Left lung (tissue), 4 donors: ENCODE measurements at regions not wholly inside any gene's neighbourhood (a gene's known extent, or its start where the extent isn't known, plus 50 kb on each side); places are given as distances from the start of the nearest gene placed in this dataset.

ENCODE experiments used
- ATAC-seq: fragments of 200-7000 bp; cut with Tn5 transposase; one replicate; pipeline ENCODE4 v1.9.1; 2020; ENCODE audit warnings: moderate library complexity
- DNase-seq, 4 donors: peaks; one replicate each; pipeline ENCODE4 v3.0.0-alpha.2; 2013 to 2020
- H3K27ac ChIP-seq, 2 donors: fragments of 200-600 bp; sonication (generic) in 1 of 2; one replicate each; pipeline versions ENCODE4 v1.5.0 to v1.8.0; 2020 to 2021
- H3K27me3 ChIP-seq, 2 donors: fragments of 200-600 bp; sonication (generic) in 1 of 2; one replicate each; pipeline versions ENCODE4 v1.5.0 to v1.8.0; 2020 to 2021
- H3K36me3 ChIP-seq, 2 donors: fragments of 200-600 bp; sonication (generic) in 1 of 2; one replicate each; pipeline versions ENCODE4 v1.5.0 to v1.8.0; 2020 to 2021
- H3K4me1 ChIP-seq, 2 donors: fragments of 200-600 bp; one replicate each; pipeline ENCODE4 v1.8.0; 2021
- H3K4me3 ChIP-seq, 2 donors: fragments of 200-600 bp; sonication (generic) in 1 of 2; one replicate each; pipeline versions ENCODE4 v1.5.0 to v1.8.0; 2020 to 2021; ENCODE audit warnings: mild to moderate bottlenecking in 1 of 2
- H3K9me3 ChIP-seq, 2 donors: fragments of 200-600 bp; sonication (generic) in 1 of 2; one replicate each; pipeline versions ENCODE4 v1.5.0 to v1.8.0; 2020 to 2021
- intact Hi-C, 2 donors: fragments of 100-400 bp; cut with DNase I; formaldehyde crosslinking; loops; one replicate each; pipeline versions ENCODE4 v1.11.2 to v1.14.2; 2022
- TF ChIP-seq, protein P1 (sequence below), 2 donors: fragments of 200-600 bp; sonication (generic) in 1 of 2; IDR thresholded peaks; one replicate each; pipeline versions ENCODE4 v1.5.0 to v1.8.0; 2021; ENCODE audit warnings: antibody characterized with exemption in 2 of 2
- donor health status: DM: no; HTN: yes; CAD: no.
- donor health status: DM: no; HTN: no; CAD: no.

DNA sequence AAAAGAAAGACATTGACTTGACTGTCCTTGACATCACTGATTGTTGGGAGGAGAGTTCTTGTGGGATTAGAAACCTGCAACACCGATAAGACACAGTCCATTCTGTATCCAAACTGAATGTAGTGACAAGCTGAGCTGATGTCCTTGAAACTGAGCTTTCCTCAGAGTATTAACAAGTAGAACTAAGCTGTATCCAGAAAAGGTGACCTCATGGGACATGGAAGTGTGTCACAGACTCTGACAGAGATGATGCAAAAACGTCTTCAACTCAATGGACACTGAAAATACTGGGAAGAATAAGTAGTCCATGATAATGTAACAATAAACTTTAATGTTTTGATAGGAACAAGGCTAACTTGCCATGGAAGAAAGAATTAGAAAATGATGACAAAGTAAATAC lies 690.1 kb downstream of the CDH18 start:
- TF ChIP-seq, protein P1, sequence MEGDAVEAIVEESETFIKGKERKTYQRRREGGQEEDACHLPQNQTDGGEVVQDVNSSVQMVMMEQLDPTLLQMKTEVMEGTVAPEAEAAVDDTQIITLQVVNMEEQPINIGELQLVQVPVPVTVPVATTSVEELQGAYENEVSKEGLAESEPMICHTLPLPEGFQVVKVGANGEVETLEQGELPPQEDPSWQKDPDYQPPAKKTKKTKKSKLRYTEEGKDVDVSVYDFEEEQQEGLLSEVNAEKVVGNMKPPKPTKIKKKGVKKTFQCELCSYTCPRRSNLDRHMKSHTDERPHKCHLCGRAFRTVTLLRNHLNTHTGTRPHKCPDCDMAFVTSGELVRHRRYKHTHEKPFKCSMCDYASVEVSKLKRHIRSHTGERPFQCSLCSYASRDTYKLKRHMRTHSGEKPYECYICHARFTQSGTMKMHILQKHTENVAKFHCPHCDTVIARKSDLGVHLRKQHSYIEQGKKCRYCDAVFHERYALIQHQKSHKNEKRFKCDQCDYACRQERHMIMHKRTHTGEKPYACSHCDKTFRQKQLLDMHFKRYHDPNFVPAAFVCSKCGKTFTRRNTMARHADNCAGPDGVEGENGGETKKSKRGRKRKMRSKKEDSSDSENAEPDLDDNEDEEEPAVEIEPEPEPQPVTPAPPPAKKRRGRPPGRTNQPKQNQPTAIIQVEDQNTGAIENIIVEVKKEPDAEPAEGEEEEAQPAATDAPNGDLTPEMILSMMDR (IDR thresholded peaks at IDR 0.05): no peak
- Histone ChIP-seq H3K4me1 (no peaks in the 10 kb centered on the region), H3K36me3 (no peaks in the 10 kb centered on the region), H3K4me3 (no peak overlapping the region), H3K27me3 (no peaks in the 10 kb centered on the region), H3K9me3 (peaks cover 0 to 3% of the 10 kb centered on the region in 2 donors), H3K27ac (no peak overlapping the region)
- DNase-seq (no peak), ATAC-seq (no peak)
- intact Hi-C loops: no loop called here

DNA sequence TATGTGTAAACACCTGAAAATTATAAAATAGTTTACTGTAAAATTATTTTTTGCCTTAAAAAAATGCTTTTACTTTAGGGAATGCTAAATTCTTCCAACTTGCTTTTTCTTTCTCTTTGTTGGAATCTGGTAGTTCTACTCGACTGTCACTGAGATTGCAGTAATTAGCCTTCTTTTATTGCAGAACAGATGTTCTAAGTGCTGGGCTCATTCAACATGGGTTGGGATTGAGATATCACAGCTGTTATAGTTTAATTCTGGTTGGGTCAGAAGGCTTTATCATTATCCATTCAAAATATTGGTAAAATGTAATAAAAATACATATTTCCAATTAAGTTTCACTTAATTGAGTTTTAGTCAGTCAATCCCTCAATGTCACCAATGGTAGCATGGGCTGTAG lies 686.7 kb downstream of the CDH18 start:
- peak in 2 of 4 donors; percentile 13 to 25 for DNase-seq
- ATAC-seq: no peak
- intact Hi-C loops: no loop called here

DNA sequence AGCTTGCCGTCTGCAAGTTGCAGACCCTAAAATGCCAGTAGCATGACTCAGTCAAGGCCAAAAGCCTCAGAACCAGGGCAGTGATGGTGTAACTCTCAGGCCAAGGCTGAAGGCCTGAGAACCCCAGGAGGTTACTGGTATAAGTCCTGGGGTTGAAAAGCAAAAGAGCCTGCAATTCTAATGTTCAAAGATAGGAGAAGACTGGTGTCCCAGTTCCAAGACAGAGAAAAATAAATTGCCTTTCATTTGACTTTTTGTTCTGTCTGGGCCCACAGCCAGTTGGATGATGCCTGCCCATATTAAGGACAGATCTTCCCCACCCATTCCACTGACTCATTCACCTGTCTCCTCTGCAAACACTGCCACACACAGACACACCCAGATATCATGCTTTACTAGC lies 673.2 kb downstream of the CDH18 start:
- no peak overlapping the region for H3K27ac ChIP-seq
- H3K27me3 ChIP-seq: no peaks in the 10 kb centered on the region
- DNase-seq: no peak
- intact Hi-C loops: no loop called here
- H3K36me3 ChIP-seq: no peaks in the 10 kb centered on the region
- no peaks in the 10 kb centered on the region for H3K4me1 ChIP-seq
- ATAC-seq: no peak
- TF ChIP-seq, protein P1 (IDR thresholded peaks at IDR 0.05): no peak
- H3K4me3 ChIP-seq: no peak overlapping the region
- H3K9me3 ChIP-seq: peaks cover 0 to 6% of the 10 kb centered on the region in 2 donors

More for the DNA sequence above, 686.7 kb downstream of the CDH18 start:
- TF ChIP-seq, protein P1 (IDR thresholded peaks at IDR 0.05): no peak
- H3K27me3 ChIP-seq: no peaks in the 10 kb centered on the region
- H3K9me3 ChIP-seq: peaks cover 0 to 10% of the 10 kb centered on the region in 2 donors
- no peaks in the 10 kb centered on the region for H3K4me1 ChIP-seq
- no peak overlapping the region for H3K27ac ChIP-seq
- no peak overlapping the region for H3K4me3 ChIP-seq
- H3K36me3 ChIP-seq: no peaks in the 10 kb centered on the region

DNA sequence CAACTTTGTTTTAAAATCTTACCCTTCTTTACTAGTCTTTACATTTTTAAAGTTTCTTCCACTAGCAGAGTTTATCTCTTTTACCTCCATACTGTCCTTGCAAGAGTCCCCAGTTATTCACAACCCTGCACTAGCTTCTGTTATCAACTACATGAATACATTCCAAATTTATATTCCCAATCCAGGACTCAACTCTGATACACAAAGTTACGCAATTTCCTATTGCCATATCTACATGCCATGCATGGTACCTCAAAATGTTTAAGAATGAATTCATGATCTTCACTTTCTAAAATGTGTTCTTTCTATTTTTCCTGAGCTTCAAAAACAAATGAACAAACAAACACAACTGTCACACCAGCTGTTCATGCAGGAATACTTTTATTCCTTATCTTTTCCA lies 668.7 kb downstream of the CDH18 start:
- no peak overlapping the region for H3K27ac ChIP-seq
- intact Hi-C loops: no loop called here
- H3K36me3 ChIP-seq: no peaks in the 10 kb centered on the region
- H3K4me1 ChIP-seq: no peaks in the 10 kb centered on the region
- H3K27me3 ChIP-seq: no peaks in the 10 kb centered on the region
- ATAC-seq (no peak), DNase-seq (no peak)
- TF ChIP-seq, protein P1 (IDR thresholded peaks at IDR 0.05): no peak
- peaks cover 0 to 6% of the 10 kb centered on the region in 2 donors for H3K9me3 ChIP-seq
- no peak overlapping the region for H3K4me3 ChIP-seq

DNA sequence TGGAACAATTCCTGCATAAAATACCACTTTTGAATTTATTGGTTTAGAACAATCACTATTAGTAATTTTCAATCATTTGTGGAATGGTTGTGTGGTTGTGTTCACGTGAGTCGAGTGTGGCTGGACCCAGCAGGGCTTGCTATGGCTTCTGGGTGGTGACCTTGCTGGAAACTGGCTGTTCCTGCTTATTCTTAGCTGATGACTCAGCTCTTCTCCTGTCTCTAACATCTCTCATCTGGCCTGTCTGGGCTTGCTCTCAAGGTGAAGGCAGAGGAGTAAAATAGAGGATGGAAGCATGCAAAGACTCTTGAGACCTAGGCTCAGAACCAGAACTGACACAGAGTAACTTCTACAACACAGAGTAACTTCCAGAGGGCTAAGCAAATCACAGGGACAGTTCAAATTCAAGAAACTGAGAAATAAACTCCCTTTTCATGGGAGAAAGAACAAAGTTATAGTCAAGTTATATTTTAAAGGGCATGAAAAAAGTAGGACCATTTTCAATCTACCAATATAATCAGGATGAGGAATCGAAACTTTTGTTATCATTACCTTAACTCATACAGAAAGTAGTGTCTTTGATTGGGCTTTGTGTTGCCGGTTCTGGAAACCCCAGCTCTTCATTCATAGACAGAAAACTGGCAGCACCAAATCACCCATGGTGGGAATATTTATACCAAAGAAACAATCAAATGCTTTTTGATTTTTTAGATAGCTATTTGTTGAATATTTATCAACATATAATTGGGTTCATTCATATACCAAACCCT lies 665.1 kb downstream of the CDH18 start:
- TF ChIP-seq, protein P1 (IDR thresholded peaks at IDR 0.05): no peak
- H3K4me3 ChIP-seq: no peak overlapping the region
- no peaks in the 10 kb centered on the region for H3K36me3 ChIP-seq
- ATAC-seq (peak; percentile 56), DNase-seq (no peak)
- no peaks in the 10 kb centered on the region for H3K27me3 ChIP-seq
- H3K4me1 ChIP-seq: no peaks in the 10 kb centered on the region
- no peak overlapping the region for H3K27ac ChIP-seq
- intact Hi-C loops: no loop called here
- H3K9me3 ChIP-seq: no peaks in the 10 kb centered on the region
